ENCODE measurements at regions not wholly inside any gene's neighbourhood (a gene's known extent, or its start where the extent isn't known, plus 50 kb on each side); places are given as distances from the start of the nearest gene placed in this dataset.

DNA sequence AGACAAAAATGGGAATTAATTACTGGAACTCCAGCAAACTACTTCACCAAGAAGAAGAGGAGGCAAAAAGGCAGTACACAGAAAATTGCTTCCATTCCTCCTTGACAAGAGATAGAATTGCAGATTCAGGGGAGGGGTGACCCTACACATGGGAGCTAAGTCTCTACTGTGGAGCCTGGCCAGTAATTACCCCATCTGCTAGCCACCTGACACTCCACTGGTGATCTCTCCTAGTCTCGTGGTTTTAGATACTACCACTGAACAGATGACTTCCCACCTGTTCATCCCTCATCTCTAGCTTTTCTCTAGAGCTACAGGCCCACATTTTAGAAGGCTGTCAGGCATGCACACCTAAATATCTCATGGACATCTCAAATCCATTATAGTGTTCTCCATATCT is 224.3 kb upstream of the NR2F2 start:
- Histone ChIP-seq H3K14ac (ENCODE audit: insufficient read length) (no peak overlapping the region), H3K18ac (ENCODE audit: extremely low read depth, low read length) (no peak overlapping the region), H2BK120ac (replicated peaks; ENCODE audit: low read depth, low read length) (no peak overlapping the region), H3K27me3 (replicated peaks in 1 of 4; ENCODE audit: control insufficient read depth in 3 of 4, extremely low read depth in 1 of 4, insufficient read depth in 3 of 4, low read length in 3 of 4) (peaks cover 0 to 2% (median 0%) of the 10 kb centered on the region in 4 experiments; a peak in 1 of 7 replicates), H3K36me3 (ENCODE audit: control insufficient read depth in 2 of 4, insufficient read depth in 4 of 4, low read length in 3 of 4) (no peaks in the 10 kb centered on the region), H3K4me1 (replicated peaks in 1 of 4; ENCODE audit: control insufficient read depth in 3 of 4, insufficient read depth in 4 of 4, low read length in 3 of 4) (no peaks in the 10 kb centered on the region), H2BK20ac (ENCODE audit: low read length) (no peak overlapping the region), H3K23me2 (ENCODE audit: low read depth, low read length) (no peaks in the 10 kb centered on the region), H4K20me1 (replicated peaks in 1 of 2; ENCODE audit: control insufficient read depth in 1 of 2, insufficient read depth in 2 of 2, low read length in 2 of 2) (no peaks in the 10 kb centered on the region), H3K4me2 (ENCODE audit: insufficient read depth in 1 of 2, low read depth in 2 of 2, low read length in 2 of 2) (no peak overlapping the region), H2AK5ac (ENCODE audit: low read depth, low read length) (no peak overlapping the region), H3K56ac (replicated peaks; ENCODE audit: insufficient read length, low read depth, low read length) (no peak overlapping the region), H4K8ac (ENCODE audit: extremely low read depth, insufficient read depth, low read length) (no peak overlapping the region), H3K23ac (ENCODE audit: insufficient read length) (no peak overlapping the region), H2BK15ac (ENCODE audit: low read length) (no peak overlapping the region), H4K5ac (ENCODE audit: insufficient read length, low read depth, low read length) (no peak overlapping the region), H2BK5ac (ENCODE audit: low read depth, low read length) (no peak overlapping the region), H3K79me1 (ENCODE audit: low read depth, low read length) (no peaks in the 10 kb centered on the region), H2AFZ (ENCODE audit: low read length) (no peak overlapping the region), H2BK12ac (ENCODE audit: low read depth, low read length) (no peak overlapping the region), H3K9me3 (ENCODE audit: insufficient read depth in 2 of 2, low read depth in 1 of 2, low read length in 1 of 2) (no peaks in the 10 kb centered on the region), H3K79me2 (ENCODE audit: control insufficient read depth in 1 of 2, insufficient read depth in 2 of 2, low read length in 2 of 2) (no peaks in the 10 kb centered on the region), H3K4me3 (ENCODE audit: extremely low read depth in 1 of 4, insufficient read depth in 2 of 4, low read depth in 3 of 4, low read length in 4 of 4) (no peak overlapping the region), H3K4ac (replicated peaks; ENCODE audit: insufficient read length, low read depth, low read length) (no peak overlapping the region), H3K9ac (replicated peaks in 1 of 4; ENCODE audit: extremely low read depth in 1 of 4, low read depth in 3 of 4, low read length in 3 of 4) (no peak overlapping the region), H3K27ac (ENCODE audit: low read depth, low read length) (no peak overlapping the region), H4K91ac (replicated peaks; ENCODE audit: insufficient read length, low read length) (no peak overlapping the region)
- DNase-seq (ENCODE audit: low read depth in 1 of 2, low spot score in 2 of 2) (no peak), FAIRE-seq (no peak)
- ChIA-PET CTCF (ENCODE audit: partially characterized antibody) (interaction anchor here (0.9 to 1.4 kb wide), 2 partner anchors 9 to 12 kb away, joined by 3 read pairs; no protein-coding TSS in a partner anchor), POLR2A (ENCODE audit: partially characterized antibody) (no interaction called here)
- 100% methylated on average over 1 of the region's 1 CpG; no CpG with 5 or more reads in 1 of the 2 experiments for WGBS, 2 experiments (ENCODE audit: extremely low coverage in 1 of 2, insufficient coverage in 1 of 2, insufficient read length in 1 of 2, insufficient replicate concordance in 2 of 2, low coverage in 1 of 2, low lambda C conversion rate in 2 of 2, missing lambda C conversion rate in 1 of 2)
- TF ChIP-seq ZNF274 (IDR thresholded peaks at IDR 0.05; ENCODE audit: borderline replicate concordance, extremely low read depth, low read length) (no peak), SRF (IDR thresholded peaks at IDR 0.05; ENCODE audit: low read depth, low read length) (no peak)

Data from H1 (cell line).